ENCODE measurements at regions not wholly inside any gene's neighbourhood (a gene's known extent, or its start where the extent isn't known, plus 50 kb on each side); places are given as distances from the start of the nearest gene placed in this dataset.

- H3K9me3 ChIP-seq = no peaks in the 10 kb centered on the region
- intact Hi-C loops (cut with DNase I; ENCODE audit: low total_unique reads) = no loop called here
Observed at GRCh38 chr6:125526007-125526720, 223.3 kb upstream of the HEY2 start.

GRCh38 chr6:125528621-125529041, 220.8 kb upstream of the HEY2 start:
- H3K9me3 ChIP-seq = no peaks in the 10 kb centered on the region
- DNase-seq = no peak
- no peak overlapping the region for H3K4me3 ChIP-seq
- intact Hi-C loops (cut with DNase I; ENCODE audit: low total_unique reads) = no loop called here
- no peaks in the 10 kb centered on the region for H3K36me3 ChIP-seq
- H3K27ac ChIP-seq = no peak overlapping the region
- H3K27me3 ChIP-seq = no peaks in the 10 kb centered on the region
- peaks cover 0 to 7% (median 0%) of the 10 kb centered on the region in 4 donors for H3K4me1 ChIP-seq
- TF ChIP-seq CTCF (IDR thresholded peaks at IDR 0.05) = no peak

More at GRCh38 chr6:125526007-125526720, 223.3 kb upstream of the HEY2 start:
- H3K27me3 ChIP-seq = no peaks in the 10 kb centered on the region
- no peak for DNase-seq
- TF ChIP-seq CTCF (IDR thresholded peaks at IDR 0.05) = no peak
- no peaks in the 10 kb centered on the region for H3K36me3 ChIP-seq
- H3K4me1 ChIP-seq = no peaks in the 10 kb centered on the region
- H3K4me3 ChIP-seq = no peak overlapping the region
- H3K27ac ChIP-seq = no peak overlapping the region

- H3K27ac ChIP-seq = no peak overlapping the region
- no peaks in the 10 kb centered on the region for H3K36me3 ChIP-seq
- TF ChIP-seq CTCF (IDR thresholded peaks at IDR 0.05) = no peak
- DNase-seq = no peak
- no peak overlapping the region for H3K4me3 ChIP-seq
- intact Hi-C loops (cut with DNase I; ENCODE audit: low total_unique reads) = no loop called here
- peaks cover 0 to 7% (median 0%) of the 10 kb centered on the region in 4 donors for H3K4me1 ChIP-seq
- no peaks in the 10 kb centered on the region for H3K27me3 ChIP-seq
- no peaks in the 10 kb centered on the region for H3K9me3 ChIP-seq
Observed at GRCh38 chr6:125529061-125529460, 220.4 kb upstream of the HEY2 start.

GRCh38 chr6:125533710-125534397, 215.6 kb upstream of the HEY2 start:
- intact Hi-C loops (cut with DNase I; ENCODE audit: low total_unique reads) = no loop called here
- no peak overlapping the region for H3K4me3 ChIP-seq

More at GRCh38 chr6:125533710-125534397, 215.6 kb upstream of the HEY2 start:
- Histone ChIP-seq H3K9me3 (no peaks in the 10 kb centered on the region), H3K36me3 (no peaks in the 10 kb centered on the region), H3K4me1 (peaks cover 0 to 9% (median 0%) of the 10 kb centered on the region in 4 donors), H3K27me3 (no peaks in the 10 kb centered on the region), H3K27ac (no peak overlapping the region)
- DNase-seq = no peak
- no peak for TF ChIP-seq CTCF (IDR thresholded peaks at IDR 0.05)

Measured in tibial artery (tissue), 4 donors.